NCI-H446 treated with DMSO at 0.1 percent for 48 hours (cell line): ENCODE measurements at regions not wholly inside any gene's neighbourhood (a gene's known extent, or its start where the extent isn't known, plus 50 kb on each side); places are given as distances from the start of the nearest gene placed in this dataset.
"Not testable (repeated sequence)": the region's sequence is repeated elsewhere in the genome, so short reads cannot be mapped to it uniquely, and the experiment has no call there.

Source experiments
- DNase-seq: peaks from one replicate; lab custom pipeline; 2025; lab: John Stamatoyannopoulos, UW

DNA sequence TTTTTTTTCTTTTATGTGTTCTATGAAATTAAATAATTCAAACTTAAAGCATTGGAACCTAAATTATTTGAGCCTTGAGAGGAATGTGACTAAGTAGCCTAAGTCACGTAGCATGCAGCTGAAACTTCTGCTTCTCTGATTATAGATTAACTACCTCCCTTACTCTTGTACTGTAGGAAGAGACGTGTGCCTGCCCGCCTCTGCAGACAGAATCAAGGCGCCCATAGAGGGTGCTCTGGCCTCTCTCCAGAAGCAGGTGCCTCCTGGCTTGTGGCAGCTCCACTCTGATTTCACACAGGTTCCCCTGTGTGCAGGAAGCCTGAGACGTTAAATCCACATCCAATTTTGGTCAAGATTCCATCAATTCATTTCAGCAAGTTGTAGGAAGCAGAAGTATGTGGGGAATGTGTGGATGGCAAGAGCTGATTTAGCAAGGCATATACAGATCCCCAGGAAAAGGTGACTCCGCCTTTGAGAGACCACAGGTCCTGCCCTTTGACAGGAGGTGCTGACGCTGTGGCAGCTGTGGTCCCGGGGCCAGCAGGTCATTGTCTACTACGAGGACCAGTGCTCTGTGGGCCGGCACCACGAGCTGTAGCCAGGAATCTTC is 1418.8 kb downstream of the CDH11 start:
- DNase-seq, result no peak

DNA sequence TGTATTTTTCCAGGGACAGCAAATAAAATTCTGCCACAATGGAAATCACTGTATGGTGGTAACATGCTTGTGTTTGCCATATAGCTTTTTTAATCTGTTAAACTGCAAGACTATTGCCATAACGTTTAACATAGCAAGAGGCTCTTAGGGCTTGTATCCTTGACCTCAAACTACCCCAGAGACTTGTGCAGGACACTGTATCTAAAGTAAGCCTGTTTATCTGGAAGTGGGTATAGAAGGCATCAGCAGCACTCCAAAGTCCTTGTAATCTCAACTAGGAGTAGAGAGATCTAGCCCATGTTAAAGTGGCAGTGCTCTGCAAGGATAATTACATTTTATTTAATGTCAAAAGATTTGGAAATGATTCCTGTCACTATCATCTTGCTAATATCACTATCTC is 1424.1 kb downstream of the CDH11 start:
- no peak for DNase-seq

DNA sequence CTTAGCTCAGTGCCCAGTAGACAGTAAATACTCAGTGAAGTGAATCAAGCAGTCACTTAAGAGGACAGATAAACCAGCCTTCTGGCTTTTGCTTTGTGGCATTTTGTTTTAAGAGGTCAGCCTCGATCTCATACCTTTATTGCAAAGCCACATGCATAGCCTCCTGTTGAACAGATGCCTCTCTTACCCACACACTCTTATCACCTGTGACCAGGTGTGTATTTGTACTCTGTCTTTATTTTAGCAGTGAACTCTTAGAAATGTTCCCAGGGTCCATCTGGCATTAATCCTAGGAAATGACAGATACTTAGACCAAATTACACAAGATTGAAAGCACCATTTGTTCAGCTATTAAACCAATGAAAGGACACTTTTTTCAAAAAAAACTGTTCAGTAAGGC is 1426.5 kb downstream of the CDH11 start:
- no peak for DNase-seq

DNA sequence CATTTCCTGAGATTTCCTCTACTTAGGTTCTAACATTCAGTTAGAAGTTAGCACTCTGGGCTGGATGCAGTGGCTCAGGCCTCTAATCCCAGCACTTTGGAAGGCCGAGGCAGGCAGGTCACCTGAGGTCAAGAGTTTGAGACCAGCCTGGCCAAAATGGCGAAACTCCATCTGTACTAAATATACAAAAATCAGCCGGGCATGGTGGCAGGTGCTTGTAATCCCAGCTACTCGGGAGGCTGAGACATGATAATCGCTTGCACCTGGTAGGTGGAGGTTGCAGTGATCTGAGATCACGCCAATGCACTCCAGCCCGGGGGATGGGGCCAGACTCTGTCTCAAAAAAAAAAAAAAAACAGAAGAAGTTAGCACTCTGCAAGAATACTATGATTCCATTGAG is 1430.9 kb downstream of the CDH11 start:
- DNase-seq, result no peak

DNA sequence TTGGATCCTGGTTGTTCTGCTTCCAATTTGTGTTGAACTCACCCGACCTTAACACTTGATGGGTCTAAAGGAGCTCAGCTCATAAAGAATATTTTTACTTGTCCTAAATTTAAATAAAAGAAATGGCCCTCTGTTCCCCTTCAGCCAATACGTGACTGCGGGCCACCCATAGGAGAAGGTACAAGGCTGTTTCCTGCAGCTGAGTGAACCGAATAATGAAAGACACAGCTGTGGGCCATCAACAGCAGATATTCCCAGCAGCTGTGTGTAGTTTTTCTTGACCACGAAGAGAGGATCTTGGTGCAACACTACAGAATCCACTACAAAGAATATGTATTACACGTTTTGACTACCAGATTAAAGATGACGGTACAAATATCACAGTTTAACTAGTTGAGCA is 1431.6 kb downstream of the CDH11 start:
- DNase-seq, result no peak

DNA sequence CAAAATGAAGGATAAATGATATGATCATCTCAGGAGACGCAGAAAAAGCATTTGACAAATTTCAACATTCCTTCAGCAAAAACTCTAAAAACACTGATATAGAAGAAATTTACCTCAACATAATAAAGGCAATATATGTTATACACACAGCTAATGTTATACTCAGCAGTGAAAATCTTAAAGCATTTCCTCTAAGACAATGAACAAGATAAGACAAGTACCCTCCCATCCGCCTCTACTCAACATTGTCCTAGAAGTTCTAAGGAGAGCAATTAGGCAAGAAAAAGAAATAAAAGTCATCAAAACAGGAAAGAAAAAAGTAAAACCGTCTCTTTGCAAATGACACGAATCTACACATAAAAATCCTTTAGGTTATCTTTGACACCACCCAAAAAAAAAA is 1432.8 kb downstream of the CDH11 start:
- no peak for DNase-seq

DNA sequence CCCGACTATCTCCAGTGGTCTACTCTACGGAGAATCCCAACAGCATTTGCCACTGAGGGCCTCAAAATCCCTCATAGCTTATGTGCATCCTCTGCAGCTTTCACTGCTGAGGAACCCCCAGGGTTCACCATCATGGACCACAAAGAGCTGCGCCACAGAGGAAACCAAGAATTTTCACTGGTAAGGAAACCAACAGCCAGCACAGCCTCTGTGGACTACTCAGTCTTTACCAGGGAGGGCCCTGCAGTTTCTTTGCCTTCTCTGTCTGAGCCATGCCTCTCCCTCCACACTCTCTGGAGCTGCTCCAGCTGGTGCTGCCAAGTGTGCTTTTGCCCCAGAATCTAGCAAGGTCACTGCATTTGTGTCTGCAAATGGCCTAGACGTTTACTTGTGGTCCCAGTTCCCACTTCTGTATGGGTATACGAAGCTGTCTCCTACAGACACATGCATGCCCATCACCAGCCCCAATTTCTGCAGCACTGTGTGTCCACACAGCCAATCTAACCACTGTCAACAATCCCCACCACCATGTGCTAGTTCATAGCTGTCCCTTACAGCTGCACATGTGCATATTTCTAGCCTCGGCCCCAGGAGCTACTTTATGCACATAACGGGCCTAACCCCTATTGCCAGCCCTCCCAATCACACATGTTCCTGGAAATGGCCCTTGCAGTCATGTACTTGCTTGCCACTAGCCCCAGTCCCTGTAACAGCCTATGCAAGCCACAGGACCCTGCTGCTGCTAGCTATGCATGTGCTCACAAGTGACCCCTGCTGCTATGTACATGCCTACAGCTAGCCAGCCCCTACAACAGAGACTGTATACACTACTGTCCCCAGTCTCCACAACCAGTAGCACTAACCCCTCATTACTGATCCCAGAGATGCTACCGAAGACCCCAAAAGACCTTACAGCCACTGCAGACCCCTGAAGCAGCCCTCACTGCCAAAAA is 1437.4 kb downstream of the CDH11 start:
- no peak for DNase-seq

DNA sequence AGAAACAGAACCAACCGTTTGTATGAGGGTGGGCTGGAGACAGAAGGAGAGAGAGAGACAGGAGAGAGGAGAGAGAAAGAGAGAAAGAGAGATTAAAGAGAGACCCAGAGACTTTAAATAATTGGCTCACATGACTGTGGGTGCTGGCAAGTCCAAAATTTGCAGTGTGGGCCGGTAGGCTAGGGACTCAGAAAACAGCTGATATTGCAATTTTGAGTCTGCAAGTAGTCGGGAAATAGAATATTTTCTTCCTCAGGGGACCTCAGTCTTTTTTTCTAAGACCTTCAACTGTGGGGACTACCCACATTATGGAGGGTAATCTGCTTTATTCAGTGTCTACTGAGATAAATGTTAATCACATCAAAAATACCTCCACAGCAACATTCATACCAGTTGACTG is 1439.0 kb downstream of the CDH11 start:
- DNase-seq, result no peak

DNA sequence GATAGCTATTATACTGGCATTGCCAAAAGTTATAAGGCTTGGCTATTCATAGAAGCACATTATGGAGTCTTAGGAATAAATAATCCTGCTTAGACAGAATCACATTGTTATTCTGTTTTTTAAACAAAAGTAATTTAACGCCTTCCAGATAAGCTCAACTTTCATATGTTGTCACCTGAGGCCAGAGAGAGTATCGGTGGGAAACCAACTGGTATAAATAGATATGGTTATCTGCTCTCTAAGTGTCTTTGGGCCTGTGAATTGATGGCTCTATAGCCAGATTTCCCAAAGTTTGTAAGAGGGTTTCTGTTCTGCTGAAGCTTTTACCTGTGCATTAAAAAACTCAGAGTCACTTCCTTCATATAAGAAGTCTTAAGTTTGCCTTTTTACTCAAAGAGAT is 1449.4 kb downstream of the CDH11 start:
- DNase-seq, result no peak

DNA sequence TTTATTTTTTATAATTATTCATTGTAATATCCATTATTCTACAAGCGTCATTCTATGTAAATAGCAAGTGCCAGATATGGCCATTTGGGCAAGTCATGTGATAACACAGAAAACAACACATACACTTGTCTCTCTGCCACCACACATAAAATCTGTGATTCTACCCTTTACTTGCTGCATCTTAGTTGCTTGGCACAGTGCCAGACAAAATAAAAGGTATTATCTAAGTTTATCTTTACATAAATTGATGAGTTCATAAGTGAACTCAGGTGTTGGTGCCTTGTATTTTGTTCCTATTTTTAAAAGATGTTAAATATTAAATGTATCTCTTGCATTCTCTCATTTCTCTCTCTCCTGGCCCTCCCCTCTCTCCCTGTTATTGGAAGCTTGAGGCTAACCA is 1458.7 kb downstream of the CDH11 start:
- DNase-seq, result no peak

DNA sequence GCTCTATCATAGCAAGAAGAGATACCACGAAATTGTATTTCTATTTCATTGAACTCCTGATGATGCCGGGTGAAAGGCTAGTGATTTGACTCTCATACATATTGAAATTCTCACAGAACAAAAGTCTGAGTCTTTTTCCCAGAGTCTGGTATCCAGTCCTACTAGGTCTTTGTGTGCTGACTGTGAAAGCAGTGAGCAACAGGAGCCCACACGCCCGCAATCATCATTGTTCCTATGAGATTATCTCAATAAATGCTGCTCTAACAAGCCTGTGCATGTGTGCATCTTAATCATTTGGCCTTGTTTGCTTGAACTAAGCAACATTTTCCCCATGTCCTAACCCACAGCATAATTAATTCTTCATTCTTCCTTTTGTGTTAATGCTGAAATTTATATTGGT is 1466.0 kb downstream of the CDH11 start:
- no peak for DNase-seq

DNA sequence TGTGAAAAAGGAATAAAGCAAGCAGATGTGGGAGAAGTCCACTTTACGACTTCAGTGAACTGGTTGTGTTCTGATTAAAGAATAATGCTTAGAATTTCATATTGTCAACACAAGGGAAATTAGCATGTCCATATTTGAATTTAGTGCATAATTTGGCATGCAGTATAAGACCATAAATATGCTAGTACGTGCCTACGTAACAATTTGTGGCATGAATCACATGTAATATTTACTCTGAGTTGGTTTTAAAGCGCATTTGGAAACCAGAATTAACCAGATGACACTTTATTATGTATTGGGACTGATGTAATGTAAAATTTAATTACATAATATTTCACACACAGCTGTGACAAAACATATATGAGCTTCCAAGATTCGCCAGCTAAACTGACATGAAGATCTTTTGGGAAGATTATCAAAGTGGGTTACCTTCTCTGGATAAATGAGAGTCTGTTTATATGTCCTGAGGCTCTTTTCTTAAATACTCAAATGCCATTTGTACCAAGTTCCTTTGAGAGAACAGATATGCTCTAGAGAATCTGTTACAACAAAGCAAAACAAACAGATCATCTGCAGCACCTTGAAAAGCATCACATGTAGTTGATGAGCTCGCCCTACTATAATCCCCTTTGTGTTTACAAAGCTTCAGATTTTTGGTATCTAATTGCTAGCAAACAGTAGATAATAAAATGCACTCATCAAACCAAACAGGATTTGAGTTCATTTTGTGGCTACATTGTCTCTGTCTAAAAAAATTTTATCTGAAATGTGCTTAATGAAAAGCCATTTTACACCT is 1468.6 kb downstream of the CDH11 start:
- no peak for DNase-seq

DNA sequence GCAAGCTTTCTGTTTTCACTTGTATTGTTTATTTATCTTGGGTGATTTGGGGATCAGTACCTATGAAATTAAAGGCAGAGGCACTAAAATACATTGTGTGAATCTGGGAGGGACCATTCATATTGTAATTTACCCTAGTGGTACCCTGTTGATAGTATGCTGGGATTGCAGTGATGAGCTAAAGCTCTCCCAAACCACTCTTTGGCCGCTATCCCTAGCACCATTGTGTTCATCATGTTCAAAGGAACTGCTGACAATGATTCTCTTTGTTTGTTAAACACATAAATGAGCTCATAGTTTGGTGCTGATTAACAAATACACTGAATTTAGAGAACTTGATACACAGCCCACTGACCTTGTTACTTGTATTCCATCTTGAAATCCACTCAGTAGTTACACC is 1469.8 kb downstream of the CDH11 start:
- DNase-seq, result no peak

DNA sequence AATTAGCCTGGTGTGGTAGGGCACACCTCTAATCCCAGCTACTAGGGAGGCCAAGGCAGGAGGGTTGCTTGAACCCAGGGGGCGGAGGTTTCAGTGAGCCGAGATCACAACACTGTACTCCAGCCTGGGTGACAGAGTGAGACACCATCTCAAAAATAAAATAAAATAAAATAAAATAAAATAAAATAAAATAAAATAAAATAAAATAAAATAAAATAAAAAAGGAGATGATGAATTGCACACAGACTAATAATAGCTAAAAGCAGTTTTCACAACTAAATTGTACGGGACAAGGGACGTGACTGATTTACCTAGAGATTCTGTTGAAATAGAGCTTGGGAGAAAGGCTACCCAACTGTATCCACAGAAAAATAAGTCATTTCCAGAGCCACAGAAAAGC is 1471.3 kb downstream of the CDH11 start:
- no peak for DNase-seq

DNA sequence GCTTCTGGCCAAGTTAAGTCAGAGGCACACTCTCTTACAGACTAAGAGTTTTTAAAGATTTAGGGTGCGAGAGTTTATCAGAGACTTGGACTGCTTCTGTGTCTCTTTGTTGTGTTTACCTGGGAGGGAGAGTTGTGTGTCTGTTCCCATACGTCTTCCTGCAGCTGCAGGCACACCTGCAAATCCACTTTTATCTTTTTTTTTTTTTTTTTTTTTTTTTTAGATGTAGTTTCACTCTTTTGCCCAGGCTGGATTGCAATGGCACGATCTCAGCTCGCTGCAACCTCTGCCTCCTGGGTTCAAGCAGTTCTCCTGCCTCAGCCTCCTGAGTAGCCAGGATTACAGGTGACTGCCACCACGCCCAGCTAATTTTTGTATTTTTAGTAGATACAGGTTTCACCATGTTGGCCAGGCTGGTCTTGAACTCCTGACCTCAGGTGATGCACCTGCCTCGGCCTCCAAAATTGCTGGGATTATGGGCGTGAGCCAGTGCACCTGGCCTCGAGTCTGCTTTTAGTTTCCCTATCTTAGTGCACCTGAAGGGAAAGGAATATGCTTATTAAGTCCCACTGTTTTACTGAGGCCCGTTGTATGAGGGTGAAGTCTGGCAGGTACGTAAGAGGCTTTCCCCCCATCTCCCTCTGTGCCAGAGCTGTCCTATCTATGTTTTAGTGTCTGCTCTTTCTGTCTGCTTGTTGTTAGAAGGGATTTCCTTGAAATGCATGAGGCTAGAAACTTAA is 1488.0 kb downstream of the CDH11 start:
- DNase-seq, result not testable (repeated sequence)

DNA sequence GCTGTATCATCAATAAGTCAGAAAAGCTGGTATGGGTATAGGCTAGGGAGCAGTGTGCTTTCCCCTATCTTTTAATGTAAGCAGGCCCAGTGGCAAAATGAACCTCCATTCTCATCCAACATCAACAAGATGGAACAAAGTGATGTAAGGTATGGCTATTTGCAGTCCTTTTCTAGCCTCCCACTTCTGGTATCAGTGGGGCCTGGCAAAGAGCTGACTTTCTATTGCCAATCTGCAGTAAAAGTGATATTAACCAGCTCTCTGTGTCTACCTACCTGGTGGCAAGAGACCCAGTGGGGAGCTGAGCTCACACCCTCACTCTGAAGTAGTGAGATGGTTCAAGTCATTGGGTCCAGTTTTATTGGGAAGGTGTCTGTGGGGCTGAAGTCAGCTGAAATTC is 1492.6 kb downstream of the CDH11 start:
- DNase-seq, result no peak

DNA sequence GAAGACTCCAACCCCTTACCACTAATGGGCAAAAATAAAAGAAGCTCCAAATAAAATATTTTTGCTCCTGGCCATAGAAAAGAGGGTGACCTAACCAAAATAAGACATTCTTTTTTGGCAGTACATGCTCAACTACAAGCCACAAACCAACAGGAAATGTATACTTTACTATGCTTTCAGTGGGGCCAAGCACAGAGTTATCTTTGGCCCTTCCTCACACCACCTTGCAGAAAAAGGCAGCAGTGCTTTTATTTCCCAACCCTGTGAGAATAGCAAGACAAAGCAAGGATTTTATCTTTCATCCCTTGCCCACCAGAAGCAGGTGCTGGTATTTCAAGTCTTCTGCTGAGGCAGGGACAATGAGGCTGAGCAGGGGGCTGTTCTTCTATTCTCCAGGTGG is 1493.1 kb downstream of the CDH11 start:
- no peak for DNase-seq

DNA sequence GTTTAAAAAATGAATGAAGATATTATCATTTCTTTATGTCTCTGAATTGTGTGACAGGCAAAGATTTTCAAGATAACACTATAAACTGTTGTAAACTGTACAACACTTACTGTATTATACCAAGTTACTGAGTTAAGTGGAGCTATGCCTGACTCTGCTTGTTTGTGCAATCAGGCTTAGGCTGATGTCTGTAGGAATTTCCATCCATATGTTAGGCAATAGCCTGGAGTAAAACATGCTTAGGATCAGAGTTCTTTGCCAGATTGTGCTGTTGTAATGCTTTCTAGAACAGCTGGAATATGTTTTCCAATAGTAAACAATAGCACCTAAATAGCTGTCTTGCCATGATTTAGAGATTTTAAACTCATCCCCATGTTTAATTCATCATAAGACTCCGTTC is 1496.7 kb downstream of the CDH11 start:
- DNase-seq, result no peak

DNA sequence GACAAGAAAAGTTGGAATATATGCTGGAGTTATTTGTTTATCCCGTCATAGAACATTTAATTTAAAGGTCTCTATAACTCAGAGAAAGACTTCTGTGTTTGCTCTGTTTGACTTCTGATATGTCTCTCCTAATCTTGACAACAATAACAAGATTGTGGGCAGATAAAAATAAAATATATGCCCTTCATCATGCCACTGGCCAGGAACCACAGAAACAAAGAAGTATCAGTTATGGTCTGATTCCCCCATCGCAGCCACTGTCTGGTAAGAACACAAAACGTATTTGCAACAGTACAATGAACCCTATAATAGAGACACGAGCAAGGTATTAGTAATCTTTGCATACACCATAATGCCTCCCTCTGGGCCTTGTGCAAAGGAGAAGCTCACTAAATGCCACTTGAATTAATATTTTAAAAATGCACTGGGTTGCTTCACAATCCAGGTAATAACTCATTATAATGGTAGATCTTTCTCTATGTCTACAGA is 1498.3 kb downstream of the CDH11 start:
- no peak for DNase-seq

DNA sequence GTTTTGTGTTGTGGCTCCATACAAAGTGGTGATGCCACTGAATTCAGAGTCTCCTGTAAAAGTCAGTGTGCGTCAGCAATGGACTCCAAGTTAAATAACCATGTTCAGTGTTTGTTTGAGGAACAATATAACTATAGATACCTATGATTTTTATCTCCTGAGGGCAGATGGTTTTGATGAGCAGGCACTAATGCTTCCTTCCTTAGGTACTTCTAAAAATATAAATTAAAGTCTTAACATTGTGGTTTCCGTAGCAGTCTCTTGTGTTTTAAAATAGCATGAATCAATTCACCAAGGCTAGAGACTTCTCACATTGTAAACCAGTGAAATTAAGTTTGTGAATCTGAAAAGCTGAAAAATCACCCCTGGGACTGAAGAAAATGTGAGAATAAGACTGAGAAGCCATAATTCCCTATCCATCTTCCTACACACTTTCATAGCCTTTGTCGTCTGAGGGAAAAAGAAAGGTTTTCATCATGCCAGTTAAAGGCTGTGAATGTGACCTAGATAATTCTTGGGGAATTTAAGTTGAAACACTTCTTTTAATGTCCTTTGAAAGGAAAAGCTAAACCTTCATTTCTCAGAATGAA is 1502.9 kb downstream of the CDH11 start:
- DNase-seq, result no peak

DNA sequence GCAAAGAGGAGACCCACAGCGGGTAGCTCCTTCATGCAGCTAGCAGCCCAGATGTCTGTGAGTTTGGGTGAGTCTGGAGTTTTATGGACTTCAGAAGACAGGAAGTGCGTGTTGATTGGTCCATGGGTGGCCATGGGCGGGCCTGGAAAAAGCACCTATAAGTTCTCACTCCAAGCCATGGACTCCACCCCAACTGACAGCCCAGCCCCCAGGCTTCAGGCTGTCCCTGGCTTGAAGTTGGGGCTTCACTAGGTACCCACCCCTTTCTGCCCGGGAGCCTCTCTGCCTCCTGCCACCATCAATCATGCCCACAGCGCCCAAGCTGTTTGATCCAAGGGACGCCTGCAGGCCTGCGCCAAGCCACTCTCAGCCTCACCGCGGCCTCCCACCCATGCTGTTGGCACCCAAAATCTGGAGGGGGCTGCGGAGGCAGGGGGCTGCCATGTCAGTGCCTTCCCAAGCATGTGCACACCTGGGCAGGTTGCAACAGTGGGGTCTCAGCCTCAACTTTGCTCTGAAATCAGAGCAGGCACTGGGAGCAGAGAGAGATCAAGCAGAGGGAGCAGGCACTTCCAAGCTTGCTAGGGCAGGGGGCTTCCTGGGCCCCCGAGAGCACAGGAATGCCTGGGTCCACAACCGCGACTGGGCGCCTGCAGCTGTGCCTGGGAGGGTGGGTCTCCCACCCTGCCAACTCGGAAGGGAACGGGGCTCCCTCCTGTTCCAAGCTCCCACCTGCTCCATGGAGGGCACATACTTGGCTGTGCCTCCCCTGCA is 1503.7 kb downstream of the CDH11 start:
- no peak for DNase-seq
